Endothelial cell of umbilical vein (primary cell): ENCODE measurements at regions not wholly inside any gene's neighbourhood (a gene's known extent, or its start where the extent isn't known, plus 50 kb on each side); places are given as distances from the start of the nearest gene placed in this dataset.

ENCODE experiments used
- EZH2 ChIP-seq: IDR thresholded peaks from 2 replicates; pipeline ENCODE4 v1.6.1; 2012; ENCODE audit warnings: borderline replicate concordance, low read depth, mild to moderate bottlenecking, moderate library complexity, low read length, inconsistent platforms; ENCODE audit not compliant: severe bottlenecking
- FOS ChIP-seq: IDR thresholded peaks from 2 replicates; pipeline ENCODE4 v1.6.1; 2011; ENCODE audit warnings: mild to moderate bottlenecking, low read length, moderate library complexity, borderline replicate concordance; ENCODE audit not compliant: insufficient read depth
- GATA2 ChIP-seq: IDR thresholded peaks from 2 replicates; pipeline ENCODE4 v1.7.0; 2011; ENCODE audit warnings: low read depth, mild to moderate bottlenecking, moderate library complexity, mixed read lengths, low read length; ENCODE audit not compliant: insufficient read length, insufficient read depth
- JUN ChIP-seq: IDR thresholded peaks from 2 replicates; pipeline ENCODE4 v1.6.1; 2011; ENCODE audit warnings: borderline replicate concordance, low read depth; ENCODE audit not compliant: insufficient read length, insufficient read depth
- MYC ChIP-seq: IDR thresholded peaks from one replicate; pipeline ENCODE4 v1.6.1; 2011; ENCODE audit warnings: mild to moderate bottlenecking, low read depth, low read length
- POLR2A ChIP-seq: IDR thresholded peaks from 2 replicates; pipeline ENCODE4 v1.6.1; 2012; ENCODE audit warnings: low read depth, mild to moderate bottlenecking, control low read depth, low read length
- POLR2AphosphoS5 ChIP-seq: IDR thresholded peaks from 2 replicates; pipeline ENCODE4 v1.6.1; 2012; ENCODE audit warnings: low read depth, mild to moderate bottlenecking, control low read depth, low read length, moderate library complexity; ENCODE audit not compliant: insufficient read depth
- TF ChIP-seq, protein P1 (sequence below), 2 donors: IDR thresholded peaks; 1 replicate in 1 of 2; 2 replicates in 1 of 2; pipeline ENCODE4 v1.5.1; 2011; ENCODE audit warnings: low read length in 2 of 2, mild to moderate bottlenecking in 2 of 2, moderate library complexity in 2 of 2, control low read depth in 1 of 2, inconsistent platforms in 1 of 2, low read depth in 1 of 2; ENCODE audit not compliant: insufficient read depth in 1 of 2; ENCODE audit errors: extremely low read depth in 1 of 2

DNA sequence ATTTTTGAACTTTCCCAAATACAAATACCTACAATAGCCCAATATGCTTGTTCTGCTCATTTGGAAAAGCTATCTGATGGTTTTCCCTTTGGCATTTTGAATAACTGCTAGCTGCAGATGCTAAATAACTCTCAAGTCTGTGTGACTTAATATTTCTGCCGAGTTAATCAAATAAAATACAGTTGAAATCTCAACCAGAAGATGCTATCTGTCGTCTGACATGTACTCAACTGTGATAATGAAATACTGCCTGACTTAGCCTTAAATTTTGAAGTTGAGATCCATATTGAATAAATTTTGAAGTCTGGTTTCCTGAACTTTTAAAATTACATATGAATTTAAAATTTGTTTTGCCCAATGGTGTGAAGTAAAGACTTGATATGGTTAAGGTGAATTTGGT, 204.4 kb upstream of the MEX3C start:
- TF ChIP-seq, protein P1, sequence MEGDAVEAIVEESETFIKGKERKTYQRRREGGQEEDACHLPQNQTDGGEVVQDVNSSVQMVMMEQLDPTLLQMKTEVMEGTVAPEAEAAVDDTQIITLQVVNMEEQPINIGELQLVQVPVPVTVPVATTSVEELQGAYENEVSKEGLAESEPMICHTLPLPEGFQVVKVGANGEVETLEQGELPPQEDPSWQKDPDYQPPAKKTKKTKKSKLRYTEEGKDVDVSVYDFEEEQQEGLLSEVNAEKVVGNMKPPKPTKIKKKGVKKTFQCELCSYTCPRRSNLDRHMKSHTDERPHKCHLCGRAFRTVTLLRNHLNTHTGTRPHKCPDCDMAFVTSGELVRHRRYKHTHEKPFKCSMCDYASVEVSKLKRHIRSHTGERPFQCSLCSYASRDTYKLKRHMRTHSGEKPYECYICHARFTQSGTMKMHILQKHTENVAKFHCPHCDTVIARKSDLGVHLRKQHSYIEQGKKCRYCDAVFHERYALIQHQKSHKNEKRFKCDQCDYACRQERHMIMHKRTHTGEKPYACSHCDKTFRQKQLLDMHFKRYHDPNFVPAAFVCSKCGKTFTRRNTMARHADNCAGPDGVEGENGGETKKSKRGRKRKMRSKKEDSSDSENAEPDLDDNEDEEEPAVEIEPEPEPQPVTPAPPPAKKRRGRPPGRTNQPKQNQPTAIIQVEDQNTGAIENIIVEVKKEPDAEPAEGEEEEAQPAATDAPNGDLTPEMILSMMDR (IDR thresholded peaks at IDR 0.05; ENCODE audit: extremely low read depth in 1 of 2, insufficient read depth in 1 of 2, low read depth in 1 of 2, low read length in 2 of 2): no peak
- TF ChIP-seq POLR2A (no peak), POLR2AphosphoS5 (no peak), MYC (no peak), EZH2 (no peak), FOS (no peak), JUN (no peak), GATA2 (no peak)
